SK-N-SH (cell line): ENCODE measurements at regions not wholly inside any gene's neighbourhood (a gene's known extent, or its start where the extent isn't known, plus 50 kb on each side); places are given as distances from the start of the nearest gene placed in this dataset.

Experiments
- CTCF ChIA-PET: fragments of 300-600, 350-600 bp; formaldehyde crosslinking; extraction: SDS; loops from one replicate; lab custom pipeline; 2021; lab: Yijun Ruan, JAX
- POLR2A ChIA-PET: fragments of 350-600 bp; sonication (Branson Sonifier 250); formaldehyde crosslinking; extraction: SDS; loops from one replicate; lab custom pipeline; 2020; ENCODE audit warnings: antibody characterized with exemption, inconsistent platforms; lab: Yijun Ruan, JAX
- DNase-seq: peaks from one replicate; pipeline ENCODE4 v3.0.0; 2012
- H2AFZ ChIP-seq: fragments of 200-600 bp; sonication (generic); 2 replicates; pipeline ENCODE4 v1.8.1; 2016; ENCODE audit warnings: antibody characterized with exemption, mild to moderate bottlenecking, low read depth
- H3F3A ChIP-seq: fragments of 200-600 bp; sonication (generic); replicated peaks from 2 replicates; pipeline ENCODE3; 2016; ENCODE audit warnings: antibody characterized with exemption, mild to moderate bottlenecking; ENCODE audit not compliant: insufficient read depth
- H3K27ac ChIP-seq, 2 experiments: fragments of 200-500 bp in 1 of 2; fragments of 200-600 bp in 1 of 2; sonication (Bioruptor generic) in 1 of 2; sonication (generic), shearing (Covaris generic) in 1 of 2; 2 replicates each; pipeline versions ENCODE4 v1.5.1 to v1.6.1; 2014 to 2016; ENCODE audit warnings: low read depth in 2 of 2, inconsistent platforms in 1 of 2, low read length in 1 of 2, mild to moderate bottlenecking in 1 of 2, mixed read lengths in 1 of 2
- H3K27me3 ChIP-seq: fragments of 200-600 bp; sonication (generic), shearing (Covaris generic); 2 replicates; pipeline ENCODE4 v1.6.1; 2016; ENCODE audit warnings: mixed run types; ENCODE audit not compliant: insufficient read depth
- H3K36me3 ChIP-seq, 2 experiments: fragments of 200-500 bp in 1 of 2; fragments of 200-600 bp in 1 of 2; sonication (Bioruptor generic) in 1 of 2; sonication (generic) in 1 of 2; replicated peaks in 1 of 2; 2 replicates each; pipeline versions ENCODE3 to v1.5.1; 2014 to 2016; ENCODE audit warnings: low read length in 1 of 2, mild to moderate bottlenecking in 1 of 2; ENCODE audit not compliant: insufficient read depth in 2 of 2, control insufficient read depth in 1 of 2
- H3K4me1 ChIP-seq, 2 experiments: fragments of 200-500 bp in 1 of 2; fragments of 200-600 bp in 1 of 2; sonication (Bioruptor generic) in 1 of 2; sonication (generic), shearing (Covaris generic) in 1 of 2; 2 replicates each; pipeline versions ENCODE4 v1.5.1 to v1.6.1; 2014 to 2016; ENCODE audit warnings: low read depth in 1 of 2, low read length in 1 of 2, mixed run types in 1 of 2; ENCODE audit not compliant: insufficient read depth in 2 of 2, control insufficient read depth in 1 of 2
- H3K4me2 ChIP-seq: fragments of 200-600 bp; sonication (generic), shearing (Covaris generic); 2 replicates; pipeline ENCODE4 v1.6.1; 2017; ENCODE audit warnings: mixed run types
- H3K4me3 ChIP-seq, 2 experiments: fragments of 200-500 bp in 1 of 2; fragments of 200-600 bp in 1 of 2; sonication (Bioruptor generic) in 1 of 2; sonication (generic), shearing (Covaris generic) in 1 of 2; 2 replicates each; pipeline versions ENCODE4 v1.5.1 to v1.8.1; 2014 to 2016; ENCODE audit warnings: low read depth in 2 of 2, inconsistent platforms in 1 of 2, low read length in 1 of 2, mild to moderate bottlenecking in 1 of 2, mixed read lengths in 1 of 2, moderate library complexity in 1 of 2
- H3K79me2 ChIP-seq: fragments of 200-600 bp; sonication (generic); 2 replicates; pipeline ENCODE4 v1.8.1; 2017; ENCODE audit warnings: mild to moderate bottlenecking; ENCODE audit not compliant: insufficient read depth
- H3K9ac ChIP-seq: fragments of 200-600 bp; sonication (generic); 2 replicates; pipeline ENCODE4 v1.6.1; 2017; ENCODE audit warnings: mixed run types
- H3K9me2 ChIP-seq: fragments of 200-600 bp; sonication (generic); 2 replicates; pipeline ENCODE4 v1.6.1; 2017; ENCODE audit warnings: mixed run types
- H3K9me3 ChIP-seq: fragments of 200-600 bp; sonication (generic); 2 replicates; pipeline ENCODE4 v1.6.1; 2017; ENCODE audit warnings: mixed run types, mild to moderate bottlenecking, moderate library complexity
- H4K20me1 ChIP-seq: fragments of 200-600 bp; sonication (generic); 2 replicates; pipeline ENCODE4 v1.6.1; 2017; ENCODE audit warnings: mild to moderate bottlenecking, mixed run types; ENCODE audit not compliant: insufficient read depth
- CTCF ChIP-seq: fragments of 200-600 bp; sonication (generic); IDR thresholded peaks from 2 replicates; pipeline ENCODE4 v1.6.1; 2017; ENCODE audit warnings: antibody characterized with exemption, mild to moderate bottlenecking, moderate library complexity
- GABPA ChIP-seq: IDR thresholded peaks from 2 replicates; pipeline ENCODE4 v1.4.0; 2012; ENCODE audit warnings: low read depth, mild to moderate bottlenecking
- MEF2A ChIP-seq: IDR thresholded peaks from 2 replicates; pipeline ENCODE4 v1.4.0; 2012; ENCODE audit warnings: low read depth, borderline replicate concordance
- MXI1 ChIP-seq: IDR thresholded peaks from 2 replicates; pipeline ENCODE4 v1.6.1; 2012; ENCODE audit warnings: mild to moderate bottlenecking, low read depth, low read length, improper control_type of control experiment
- NFIC ChIP-seq: IDR thresholded peaks from 2 replicates; pipeline ENCODE4 v1.4.0; 2012; ENCODE audit warnings: borderline replicate concordance
- POLR2AphosphoS5 ChIP-seq: IDR thresholded peaks from 2 replicates; pipeline ENCODE4 v1.6.1; 2012; ENCODE audit warnings: low read depth, low read length
- RCOR1 ChIP-seq: fragments of 150-350 bp; IDR thresholded peaks from 2 replicates; pipeline ENCODE4 v1.6.1; 2017; ENCODE audit warnings: antibody characterized with exemption, low read length
- RFX5 ChIP-seq: IDR thresholded peaks from 2 replicates; pipeline ENCODE4 v1.6.1; 2012; ENCODE audit warnings: mild to moderate bottlenecking, improper control_type of control experiment, low read length
- RXRA ChIP-seq: IDR thresholded peaks from 2 replicates; pipeline ENCODE4 v1.4.0; 2012; ENCODE audit warnings: low read depth, mild to moderate bottlenecking, borderline replicate concordance
- TAF1 ChIP-seq: IDR thresholded peaks from 2 replicates; pipeline ENCODE4 v1.6.1; 2012; ENCODE audit warnings: low read depth, mild to moderate bottlenecking, low read length, moderate library complexity, borderline replicate concordance
- TCF12 ChIP-seq: IDR thresholded peaks from 2 replicates; pipeline ENCODE4 v1.4.0; 2012
- TEAD4 ChIP-seq: IDR thresholded peaks from 2 replicates; pipeline ENCODE4 v1.4.0; 2012; ENCODE audit warnings: mild to moderate bottlenecking, borderline replicate concordance; ENCODE audit not compliant: insufficient read depth
- YY1 ChIP-seq: IDR thresholded peaks from 2 replicates; pipeline ENCODE4 v1.4.0; 2012; ENCODE audit warnings: low read depth, mild to moderate bottlenecking
- ZBTB33 ChIP-seq: IDR thresholded peaks from 2 replicates; pipeline ENCODE4 v1.4.0; 2012; ENCODE audit warnings: low read depth, borderline replicate concordance
- WGBS: methylation state at CpG from one replicate; pipeline ENCODE4 v1.1.6; 2017; ENCODE audit warnings: low lambda C conversion rate; 5-methylcytosine and 5-hydroxymethylcytosine counted together
- TF ChIP-seq, protein P1 (sequence below): fragments of 150-350 bp; IDR thresholded peaks from 2 replicates; pipeline ENCODE4 v1.6.1; 2017; ENCODE audit warnings: antibody characterized with exemption, low read length, low read depth, borderline replicate concordance
- TF ChIP-seq, protein P2 (sequence below): IDR thresholded peaks from 2 replicates; pipeline ENCODE4; 2012
- TF ChIP-seq, protein P3 (sequence below): fragments of 150-350 bp; IDR thresholded peaks from 2 replicates; pipeline ENCODE4 v1.6.1; 2016; ENCODE audit warnings: mild to moderate bottlenecking, low read depth, low read length
- TF ChIP-seq, protein P4 (sequence below): IDR thresholded peaks from 2 replicates; pipeline ENCODE4 v1.6.1; 2012; ENCODE audit warnings: mild to moderate bottlenecking, low read depth, low read length, moderate library complexity

GRCh38 chr3:34109021-34109420 is 310.6 kb downstream of the PDCD6IP start:
- Histone ChIP-seq H3K36me3 (no peaks in the 10 kb centered on the region), H3K4me3 (no peak overlapping the region), H3F3A (no peaks in the 10 kb centered on the region), H2AFZ (no peak overlapping the region), H3K27ac (no peak overlapping the region), H3K79me2 (no peaks in the 10 kb centered on the region), H3K4me2 (no peak overlapping the region), H4K20me1 (no peaks in the 10 kb centered on the region), H3K27me3 (no peaks in the 10 kb centered on the region), H3K9me2 (no peaks in the 10 kb centered on the region), H3K9me3 (no peaks in the 10 kb centered on the region), H3K4me1 (peaks cover 0 to 2% of the 10 kb centered on the region in 2 experiments; a peak in 1 of 4 replicates), H3K9ac (no peak overlapping the region)
- ChIA-PET CTCF (no interaction called here), POLR2A (no interaction called here)
- 25% methylated on average over 1 of the region's 1 CpG for WGBS
- TF ChIP-seq CTCF: no peak
- DNase-seq: no peak

- CTCF ChIA-PET: no interaction called here
- Histone ChIP-seq H3K9me2 (no peaks in the 10 kb centered on the region), H3K27ac (no peak overlapping the region), H4K20me1 (no peaks in the 10 kb centered on the region), H3K4me1 (peaks cover 0 to 2% of the 10 kb centered on the region in 2 experiments; a peak in 1 of 4 replicates), H3K36me3 (no peaks in the 10 kb centered on the region), H3K4me2 (no peak overlapping the region), H3F3A (no peaks in the 10 kb centered on the region), H2AFZ (no peak overlapping the region), H3K9ac (no peak overlapping the region), H3K4me3 (no peak overlapping the region), H3K27me3 (no peaks in the 10 kb centered on the region), H3K79me2 (no peaks in the 10 kb centered on the region), H3K9me3 (no peaks in the 10 kb centered on the region)
- no peak for DNase-seq
- WGBS: 9% methylated on average over 1 of the region's 2 CpGs
- POLR2A ChIA-PET: no interaction called here
- no peak for TF ChIP-seq GABPA
- TF ChIP-seq TEAD4: no peak
- TF ChIP-seq RFX5: no peak
- TF ChIP-seq, protein P1, sequence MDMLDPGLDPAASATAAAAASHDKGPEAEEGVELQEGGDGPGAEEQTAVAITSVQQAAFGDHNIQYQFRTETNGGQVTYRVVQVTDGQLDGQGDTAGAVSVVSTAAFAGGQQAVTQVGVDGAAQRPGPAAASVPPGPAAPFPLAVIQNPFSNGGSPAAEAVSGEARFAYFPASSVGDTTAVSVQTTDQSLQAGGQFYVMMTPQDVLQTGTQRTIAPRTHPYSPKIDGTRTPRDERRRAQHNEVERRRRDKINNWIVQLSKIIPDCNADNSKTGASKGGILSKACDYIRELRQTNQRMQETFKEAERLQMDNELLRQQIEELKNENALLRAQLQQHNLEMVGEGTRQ: no peak
- TF ChIP-seq, protein P2, sequence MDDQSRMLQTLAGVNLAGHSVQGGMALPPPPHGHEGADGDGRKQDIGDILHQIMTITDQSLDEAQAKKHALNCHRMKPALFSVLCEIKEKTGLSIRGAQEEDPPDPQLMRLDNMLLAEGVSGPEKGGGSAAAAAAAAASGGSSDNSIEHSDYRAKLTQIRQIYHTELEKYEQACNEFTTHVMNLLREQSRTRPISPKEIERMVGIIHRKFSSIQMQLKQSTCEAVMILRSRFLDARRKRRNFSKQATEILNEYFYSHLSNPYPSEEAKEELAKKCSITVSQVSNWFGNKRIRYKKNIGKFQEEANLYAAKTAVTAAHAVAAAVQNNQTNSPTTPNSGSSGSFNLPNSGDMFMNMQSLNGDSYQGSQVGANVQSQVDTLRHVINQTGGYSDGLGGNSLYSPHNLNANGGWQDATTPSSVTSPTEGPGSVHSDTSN: no peak
- no peak for TF ChIP-seq YY1
- TF ChIP-seq MEF2A: no peak
- no peak for TF ChIP-seq NFIC
- TF ChIP-seq, protein P3, sequence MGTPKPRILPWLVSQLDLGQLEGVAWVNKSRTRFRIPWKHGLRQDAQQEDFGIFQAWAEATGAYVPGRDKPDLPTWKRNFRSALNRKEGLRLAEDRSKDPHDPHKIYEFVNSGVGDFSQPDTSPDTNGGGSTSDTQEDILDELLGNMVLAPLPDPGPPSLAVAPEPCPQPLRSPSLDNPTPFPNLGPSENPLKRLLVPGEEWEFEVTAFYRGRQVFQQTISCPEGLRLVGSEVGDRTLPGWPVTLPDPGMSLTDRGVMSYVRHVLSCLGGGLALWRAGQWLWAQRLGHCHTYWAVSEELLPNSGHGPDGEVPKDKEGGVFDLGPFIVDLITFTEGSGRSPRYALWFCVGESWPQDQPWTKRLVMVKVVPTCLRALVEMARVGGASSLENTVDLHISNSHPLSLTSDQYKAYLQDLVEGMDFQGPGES: no peak
- TF ChIP-seq, protein P4, sequence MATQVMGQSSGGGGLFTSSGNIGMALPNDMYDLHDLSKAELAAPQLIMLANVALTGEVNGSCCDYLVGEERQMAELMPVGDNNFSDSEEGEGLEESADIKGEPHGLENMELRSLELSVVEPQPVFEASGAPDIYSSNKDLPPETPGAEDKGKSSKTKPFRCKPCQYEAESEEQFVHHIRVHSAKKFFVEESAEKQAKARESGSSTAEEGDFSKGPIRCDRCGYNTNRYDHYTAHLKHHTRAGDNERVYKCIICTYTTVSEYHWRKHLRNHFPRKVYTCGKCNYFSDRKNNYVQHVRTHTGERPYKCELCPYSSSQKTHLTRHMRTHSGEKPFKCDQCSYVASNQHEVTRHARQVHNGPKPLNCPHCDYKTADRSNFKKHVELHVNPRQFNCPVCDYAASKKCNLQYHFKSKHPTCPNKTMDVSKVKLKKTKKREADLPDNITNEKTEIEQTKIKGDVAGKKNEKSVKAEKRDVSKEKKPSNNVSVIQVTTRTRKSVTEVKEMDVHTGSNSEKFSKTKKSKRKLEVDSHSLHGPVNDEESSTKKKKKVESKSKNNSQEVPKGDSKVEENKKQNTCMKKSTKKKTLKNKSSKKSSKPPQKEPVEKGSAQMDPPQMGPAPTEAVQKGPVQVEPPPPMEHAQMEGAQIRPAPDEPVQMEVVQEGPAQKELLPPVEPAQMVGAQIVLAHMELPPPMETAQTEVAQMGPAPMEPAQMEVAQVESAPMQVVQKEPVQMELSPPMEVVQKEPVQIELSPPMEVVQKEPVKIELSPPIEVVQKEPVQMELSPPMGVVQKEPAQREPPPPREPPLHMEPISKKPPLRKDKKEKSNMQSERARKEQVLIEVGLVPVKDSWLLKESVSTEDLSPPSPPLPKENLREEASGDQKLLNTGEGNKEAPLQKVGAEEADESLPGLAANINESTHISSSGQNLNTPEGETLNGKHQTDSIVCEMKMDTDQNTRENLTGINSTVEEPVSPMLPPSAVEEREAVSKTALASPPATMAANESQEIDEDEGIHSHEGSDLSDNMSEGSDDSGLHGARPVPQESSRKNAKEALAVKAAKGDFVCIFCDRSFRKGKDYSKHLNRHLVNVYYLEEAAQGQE: no peak
- no peak for TF ChIP-seq RXRA
- TF ChIP-seq ZBTB33: no peak
- TF ChIP-seq TAF1: no peak
- TF ChIP-seq POLR2AphosphoS5: no peak
- no peak for TF ChIP-seq TCF12
- no peak for TF ChIP-seq RCOR1
- TF ChIP-seq MXI1: no peak
Measured at GRCh38 chr3:34109846-34110245, 311.4 kb downstream of the PDCD6IP start.
